BE2C (cell line): ENCODE measurements at regions not wholly inside any gene's neighbourhood (a gene's known extent, or its start where the extent isn't known, plus 50 kb on each side); places are given as distances from the start of the nearest gene placed in this dataset.
"Not testable (repeated sequence)": the region's sequence is repeated elsewhere in the genome, so short reads cannot be mapped to it uniquely, and the experiment has no call there.

Source experiments
- DNase-seq: peaks from one replicate; pipeline ENCODE4 v3.0.0-alpha.2; 2020
- H3K27me3 ChIP-seq: fragments of 250-450 bp; sonication (Bioruptor Pico); 2 replicates; pipeline ENCODE4 v1.5.1; 2020; ENCODE audit warnings: mild to moderate bottlenecking
- H3K36me3 ChIP-seq: fragments of 250-450 bp; sonication (Bioruptor Pico); 2 replicates; pipeline ENCODE4 v1.5.1; 2020; ENCODE audit warnings: mild to moderate bottlenecking
- H3K4me1 ChIP-seq: fragments of 250-450 bp; sonication (Bioruptor Pico); 2 replicates; pipeline ENCODE4 v1.5.1; 2020
- H3K4me3 ChIP-seq: 2 replicates; pipeline ENCODE4 v1.5.1; 2011; ENCODE audit warnings: low read depth, low read length
- H3K9me3 ChIP-seq: fragments of 250-450 bp; sonication (Bioruptor Pico); 2 replicates; pipeline ENCODE4 v1.5.1; 2020
- CTCF ChIP-seq: IDR thresholded peaks from 2 replicates; pipeline ENCODE4 v1.5.1; 2012; ENCODE audit warnings: mild to moderate bottlenecking, low read depth, low read length

DNA sequence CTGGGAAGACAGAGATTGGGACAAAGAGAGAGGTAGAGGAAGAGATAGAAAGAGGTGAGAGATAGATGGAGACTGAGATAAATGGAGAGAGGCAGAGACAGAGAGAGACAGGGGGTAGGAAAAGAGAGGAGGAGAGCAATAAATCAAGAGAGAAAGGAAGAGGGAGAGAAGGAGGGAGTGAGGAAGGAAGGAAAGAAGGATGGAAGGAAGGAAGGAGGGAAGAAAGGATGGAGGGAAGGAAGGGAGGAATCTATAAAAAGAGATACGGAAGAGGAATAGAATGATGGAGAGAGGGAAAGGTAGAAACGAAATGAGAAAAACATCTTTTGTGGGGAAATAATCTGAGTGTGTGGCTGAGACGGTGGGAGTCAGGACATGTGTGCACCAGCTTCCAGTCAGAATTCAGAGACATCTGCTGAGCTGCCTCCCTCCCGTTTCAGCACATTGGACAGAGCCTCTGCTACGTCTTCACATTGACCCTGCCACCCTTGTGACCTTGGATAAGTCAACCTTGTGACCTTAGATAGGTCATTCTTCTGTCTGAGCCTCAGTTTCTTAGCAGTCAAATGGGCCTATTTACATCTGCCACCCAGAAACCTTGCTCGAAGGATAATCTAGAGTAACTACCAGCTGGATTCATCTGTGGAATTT is 417.8 kb downstream of the MIAT start:
- TF ChIP-seq CTCF = no peak
- H3K27me3 ChIP-seq = no peaks in the 10 kb centered on the region
- no peaks in the 10 kb centered on the region for H3K9me3 ChIP-seq
- DNase-seq = no peak
- no peaks in the 10 kb centered on the region for H3K4me1 ChIP-seq
- H3K4me3 ChIP-seq = no peak overlapping the region
- H3K36me3 ChIP-seq = no peaks in the 10 kb centered on the region

- DNase-seq = no peak
Measured at GRCh38 chr22:27075891-27076290, 418.5 kb downstream of the MIAT start.

GRCh38 chr22:27078064-27078463 is 420.7 kb downstream of the MIAT start:
- H3K27me3 ChIP-seq, H3K9me3 ChIP-seq, H3K4me1 ChIP-seq, DNase-seq, H3K36me3 ChIP-seq, H3K4me3 ChIP-seq: not testable (repeated sequence)

More at GRCh38 chr22:27075891-27076290, 418.5 kb downstream of the MIAT start:
- Histone ChIP-seq H3K27me3 (no peaks in the 10 kb centered on the region), H3K4me1 (no peaks in the 10 kb centered on the region), H3K9me3 (no peaks in the 10 kb centered on the region), H3K36me3 (no peaks in the 10 kb centered on the region), H3K4me3 (no peak overlapping the region)
- TF ChIP-seq CTCF = no peak

DNA sequence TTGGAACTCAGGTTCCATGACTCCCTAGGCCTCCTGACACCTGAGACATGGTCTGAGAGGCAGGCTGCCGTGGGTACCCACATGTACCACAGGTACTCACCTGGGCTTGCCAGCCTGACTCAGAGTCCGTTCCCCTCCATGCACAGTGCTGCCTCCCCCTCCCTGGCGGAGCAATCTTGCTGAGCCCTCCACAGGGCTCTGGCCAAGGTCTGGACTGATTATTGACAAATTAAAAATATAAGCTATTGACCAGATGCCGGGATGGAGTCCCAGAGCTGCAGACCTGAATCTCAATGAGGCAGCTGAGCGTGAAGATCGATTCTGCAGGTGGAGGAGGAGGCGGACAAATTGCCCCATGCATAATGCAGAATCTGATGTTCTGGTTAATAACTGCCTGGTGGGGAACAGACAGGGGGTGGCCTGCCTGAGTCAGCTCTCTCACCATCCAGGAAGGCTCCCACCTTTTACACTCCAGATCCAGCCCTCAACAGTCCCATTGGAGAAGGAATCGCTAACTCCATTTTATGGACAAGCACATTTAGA is 422.7 kb downstream of the MIAT start:
- Histone ChIP-seq H3K4me3 (no peak overlapping the region), H3K27me3 (no peaks in the 10 kb centered on the region), H3K36me3 (no peaks in the 10 kb centered on the region), H3K9me3 (no peaks in the 10 kb centered on the region), H3K4me1 (no peaks in the 10 kb centered on the region)
- no peak for TF ChIP-seq CTCF
- no peak for DNase-seq

DNA sequence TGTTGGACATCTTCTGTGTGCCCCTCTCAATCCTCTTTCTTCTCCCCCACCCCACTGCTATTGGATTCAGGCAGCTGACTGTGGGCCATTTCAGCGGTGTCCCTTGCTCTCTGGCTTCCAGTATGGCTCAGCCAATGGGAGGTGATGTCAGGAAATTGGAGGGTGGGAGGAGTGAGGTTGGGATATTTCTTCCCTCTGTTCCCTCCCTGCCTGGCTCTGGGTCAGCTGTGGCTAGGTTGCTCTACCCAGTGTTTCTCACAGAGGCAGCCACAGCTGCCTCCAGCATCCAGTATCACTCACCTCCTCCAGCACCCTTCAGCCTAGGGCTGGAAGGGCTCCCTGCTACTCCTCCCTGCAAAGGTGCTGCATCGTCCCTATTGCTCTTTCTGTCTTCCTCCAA is 423.5 kb downstream of the MIAT start:
- H3K36me3 ChIP-seq = no peaks in the 10 kb centered on the region
- TF ChIP-seq CTCF = no peak
- H3K9me3 ChIP-seq = no peaks in the 10 kb centered on the region
- H3K4me3 ChIP-seq = no peak overlapping the region
- no peak for DNase-seq
- no peaks in the 10 kb centered on the region for H3K4me1 ChIP-seq
- no peaks in the 10 kb centered on the region for H3K27me3 ChIP-seq

DNA sequence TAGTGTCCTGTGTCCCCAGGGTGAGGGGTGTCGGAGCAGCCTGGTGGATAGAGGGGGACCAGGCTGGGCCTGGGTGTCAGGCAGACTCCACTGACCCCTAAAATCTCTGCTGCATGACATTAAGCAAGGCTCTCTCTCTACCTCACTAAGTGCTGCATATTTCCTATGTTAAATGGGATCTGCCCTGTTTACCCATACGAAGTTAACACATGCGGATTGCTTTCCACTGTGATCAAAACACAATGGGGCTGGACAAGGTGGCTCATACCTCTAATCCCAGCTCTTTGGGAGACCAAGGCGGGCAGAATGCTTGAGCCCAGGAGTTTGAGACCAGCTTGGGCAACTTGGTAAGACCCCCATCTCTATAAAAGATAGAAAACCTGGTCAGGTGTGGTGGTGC is 426.2 kb downstream of the MIAT start:
- no peak for DNase-seq
- no peak for TF ChIP-seq CTCF
- Histone ChIP-seq H3K4me3 (no peak overlapping the region), H3K36me3 (no peaks in the 10 kb centered on the region), H3K4me1 (no peaks in the 10 kb centered on the region), H3K27me3 (no peaks in the 10 kb centered on the region), H3K9me3 (no peaks in the 10 kb centered on the region)

- H3K4me3 ChIP-seq = no peak overlapping the region
- H3K9me3 ChIP-seq = no peaks in the 10 kb centered on the region
- TF ChIP-seq CTCF = no peak
- no peak for DNase-seq
- H3K36me3 ChIP-seq = no peaks in the 10 kb centered on the region
- no peaks in the 10 kb centered on the region for H3K4me1 ChIP-seq
- no peaks in the 10 kb centered on the region for H3K27me3 ChIP-seq
Measured at GRCh38 chr22:27084130-27084529, 426.7 kb downstream of the MIAT start.
